NCI-H510A treated with DMSO at 0.1 percent for 48 hours (cell line): ENCODE measurements at regions not wholly inside any gene's neighbourhood (a gene's known extent, or its start where the extent isn't known, plus 50 kb on each side); places are given as distances from the start of the nearest gene placed in this dataset.
"Not testable (repeated sequence)": the region's sequence is repeated elsewhere in the genome, so short reads cannot be mapped to it uniquely, and the experiment has no call there.

Experiments used
- DNase-seq: peaks from one replicate; lab custom pipeline; 2025; lab: John Stamatoyannopoulos, UW

GRCh38 chr2:167353605-167354280, 465.5 kb downstream of the XIRP2 start:
- DNase-seq, result no peak

- DNase-seq, result no peak
Measured at GRCh38 chr2:167345559-167345958, 457.3 kb downstream of the XIRP2 start.

GRCh38 chr2:167342769-167343168, 454.5 kb downstream of the XIRP2 start:
- DNase-seq, result no peak

- no peak for DNase-seq
Measured at GRCh38 chr2:167340322-167340721, 452.0 kb downstream of the XIRP2 start.

- DNase-seq, result no peak
Measured at GRCh38 chr2:167336213-167336612, 447.9 kb downstream of the XIRP2 start.

GRCh38 chr2:167335541-167335992, 447.3 kb downstream of the XIRP2 start:
- DNase-seq, result no peak

GRCh38 chr2:167334146-167334742, 446.0 kb downstream of the XIRP2 start:
- DNase-seq, result no peak

- DNase-seq, result no peak
Measured at GRCh38 chr2:167333245-167333644, 445.0 kb downstream of the XIRP2 start.

GRCh38 chr2:167332358-167332757, 444.1 kb downstream of the XIRP2 start:
- DNase-seq, result no peak

GRCh38 chr2:167331636-167332232, 443.5 kb downstream of the XIRP2 start:
- DNase-seq, result no peak

GRCh38 chr2:167328808-167329207, 440.5 kb downstream of the XIRP2 start:
- not testable (repeated sequence) for DNase-seq

- no peak for DNase-seq
Measured at GRCh38 chr2:167322795-167323194, 434.5 kb downstream of the XIRP2 start.

GRCh38 chr2:167318581-167318980, 430.3 kb downstream of the XIRP2 start:
- DNase-seq, result no peak

GRCh38 chr2:167310442-167310841, 422.2 kb downstream of the XIRP2 start:
- no peak for DNase-seq
